NCI-H2029 (cell line): ENCODE measurements at regions not wholly inside any gene's neighbourhood (a gene's known extent, or its start where the extent isn't known, plus 50 kb on each side); places are given as distances from the start of the nearest gene placed in this dataset.

Experiments
- DNase-seq: peaks from one replicate; lab custom pipeline; 2025; lab: John Stamatoyannopoulos, UW

DNA sequence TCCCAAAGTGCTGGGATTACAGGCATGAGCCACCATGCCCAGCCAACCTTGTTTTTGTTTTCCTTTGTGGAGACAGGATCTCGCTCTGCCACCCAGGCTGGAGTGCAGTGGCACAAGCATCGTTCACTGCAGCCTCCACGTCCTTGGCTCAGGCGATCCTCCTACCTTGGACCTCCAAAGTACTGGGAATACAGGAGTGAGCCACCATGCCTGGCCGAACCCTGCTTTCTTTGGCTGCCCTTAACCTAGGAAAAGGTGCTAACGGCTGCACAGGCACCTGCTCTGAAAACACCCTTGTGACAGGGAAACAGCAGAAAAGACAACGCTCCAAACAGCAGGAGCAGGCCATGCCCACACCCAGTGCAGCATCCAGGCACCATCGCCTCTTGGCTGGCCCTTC lies 71.9 kb downstream of the OAT start:
- DNase-seq: no peak

DNA sequence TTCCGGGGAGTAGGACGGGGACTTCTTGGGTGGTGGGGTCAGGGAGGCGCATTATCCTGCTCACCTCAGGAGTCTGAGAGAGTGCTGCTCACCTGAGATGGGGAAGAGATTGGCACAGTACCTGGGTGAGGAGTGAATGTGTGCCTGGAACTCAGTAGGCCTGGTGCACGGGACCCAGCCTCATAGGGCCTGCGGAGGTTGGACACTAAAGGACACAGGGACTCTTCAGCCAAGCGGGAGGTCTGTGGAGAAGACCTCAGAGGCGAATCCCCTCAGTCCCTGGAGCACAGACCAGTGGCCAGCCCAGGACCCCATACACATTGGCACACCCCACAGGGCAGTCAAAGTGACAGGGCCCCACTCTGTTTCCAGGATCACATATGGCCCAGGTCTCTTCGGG lies 73.2 kb downstream of the OAT start:
- DNase-seq: no peak

DNA sequence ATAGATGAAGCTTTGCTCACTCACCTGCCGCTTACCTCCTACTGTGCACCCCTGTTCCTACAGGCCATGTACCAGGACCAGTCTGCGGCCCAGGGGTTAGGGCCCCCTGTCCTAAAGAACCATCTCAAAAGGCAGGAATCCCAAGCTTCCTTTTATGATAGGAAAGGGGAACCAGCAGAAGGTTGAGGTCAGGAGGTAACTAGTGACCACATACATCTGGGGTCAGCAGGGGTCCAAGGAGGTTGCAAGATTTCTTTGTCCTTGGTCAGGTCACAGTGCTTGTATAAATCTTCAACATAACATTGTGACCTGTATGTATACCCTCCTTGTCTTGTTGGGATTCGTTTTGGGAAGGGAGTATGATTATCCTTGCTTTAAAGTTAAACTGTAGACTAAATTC lies 73.8 kb downstream of the OAT start:
- DNase-seq: no peak

DNA sequence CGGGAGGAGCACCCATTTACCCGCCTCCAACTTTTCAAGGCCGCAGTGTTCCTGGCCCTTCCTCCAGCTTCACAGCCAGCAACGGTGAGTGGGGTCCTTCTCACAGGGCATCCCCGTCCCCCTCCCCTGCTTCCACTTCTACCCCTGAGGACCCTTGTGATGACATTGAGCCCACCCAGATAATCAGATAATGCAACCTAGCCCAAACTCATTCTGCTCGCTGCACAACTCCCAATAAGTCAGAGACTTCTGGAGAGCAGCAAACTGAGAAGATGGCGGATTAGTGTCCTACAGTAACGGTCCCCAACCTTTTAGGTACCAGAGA lies 74.5 kb downstream of the OAT start:
- no peak for DNase-seq

DNA sequence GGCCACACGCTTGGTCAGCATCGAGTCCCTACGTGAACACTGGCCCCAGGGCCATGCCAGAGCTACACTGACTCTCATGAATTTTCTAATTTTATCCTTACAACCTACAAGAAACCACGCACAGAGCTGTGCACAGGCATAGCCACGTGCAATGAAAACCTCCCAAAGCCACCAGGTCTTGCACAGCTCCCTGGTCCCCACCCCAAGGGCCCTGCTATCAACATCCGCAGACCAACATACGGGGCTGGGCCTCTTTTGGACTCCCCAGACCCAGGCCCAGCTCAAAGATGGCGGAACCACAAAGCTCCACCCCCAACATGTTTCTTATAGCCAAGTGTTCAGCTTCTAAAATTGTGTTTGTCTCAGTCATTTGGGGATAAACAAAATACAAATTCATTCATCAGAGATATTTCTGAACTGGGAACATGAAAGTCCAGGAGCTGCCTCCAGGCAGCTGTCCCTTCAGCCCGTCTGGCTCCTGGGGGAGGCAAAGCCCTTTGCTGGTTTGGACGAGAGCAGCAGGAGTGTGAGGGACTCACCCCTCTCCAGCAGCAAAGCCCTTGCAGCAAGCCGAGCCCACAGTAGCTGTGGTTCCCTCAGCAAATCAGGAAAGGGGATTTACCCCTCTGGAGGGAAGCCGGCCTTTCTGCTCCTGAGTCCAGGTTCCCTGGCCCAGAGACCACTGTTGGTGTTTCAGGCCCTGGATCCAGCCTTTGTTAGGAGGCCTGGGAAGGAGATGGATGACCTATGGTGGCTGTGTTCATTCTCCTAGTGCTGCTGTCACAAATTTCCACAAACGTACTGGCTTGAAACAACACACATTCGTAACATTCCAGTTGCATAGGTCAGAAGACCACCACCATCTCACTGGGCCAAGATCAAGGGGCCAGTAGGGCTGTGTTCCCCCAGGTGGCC lies 75.1 kb downstream of the OAT start:
- no peak for DNase-seq

DNA sequence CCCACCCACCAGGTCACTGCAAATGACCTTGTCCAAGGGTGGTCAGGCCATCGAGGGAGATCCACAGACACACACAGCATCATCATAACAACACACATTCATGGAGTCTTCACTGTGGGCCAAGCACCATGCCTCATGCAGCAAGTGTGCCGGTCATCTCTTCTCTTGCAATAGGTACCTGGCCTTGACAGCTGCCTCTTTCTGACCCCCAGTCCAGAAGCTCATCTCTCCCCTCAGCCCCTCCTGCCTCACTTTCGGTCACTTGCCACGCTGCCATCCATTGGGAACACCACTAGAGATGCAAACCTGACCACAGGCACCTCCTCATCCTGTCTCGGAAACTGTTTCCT lies 75.9 kb downstream of the OAT start:
- DNase-seq: no peak

DNA sequence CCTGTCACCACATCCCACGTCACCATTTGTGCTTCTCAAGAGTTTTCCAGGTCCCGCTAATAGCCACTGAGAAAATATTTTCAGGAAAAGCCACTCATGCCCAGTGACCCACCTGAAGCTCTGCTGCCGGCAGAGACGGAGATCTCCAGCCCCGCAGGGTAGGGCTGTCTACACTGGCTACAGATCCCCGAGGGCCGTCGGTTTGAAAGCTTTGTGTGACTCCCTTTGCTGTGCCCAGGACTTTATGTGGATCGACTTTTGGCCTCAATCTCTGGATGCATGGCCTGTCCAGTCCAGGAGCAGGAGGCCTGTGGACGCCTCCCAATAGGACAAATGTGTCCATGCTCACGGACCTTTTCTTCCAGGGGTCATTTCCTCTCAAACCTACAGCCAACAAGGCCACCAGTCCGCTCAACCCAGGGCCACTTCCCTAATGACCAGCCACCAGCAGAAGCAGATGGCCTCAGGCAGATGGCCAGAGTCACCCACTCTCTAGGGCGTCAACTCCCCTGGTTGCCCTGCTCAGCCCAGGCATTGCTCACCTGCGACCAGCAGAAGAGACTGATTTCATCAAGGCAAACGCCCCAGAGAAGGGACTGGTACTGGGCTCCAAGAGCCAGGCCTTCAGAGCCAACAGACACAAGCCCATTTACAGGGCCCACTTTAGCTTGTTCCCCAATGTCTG lies 76.4 kb downstream of the OAT start:
- DNase-seq: no peak

DNA sequence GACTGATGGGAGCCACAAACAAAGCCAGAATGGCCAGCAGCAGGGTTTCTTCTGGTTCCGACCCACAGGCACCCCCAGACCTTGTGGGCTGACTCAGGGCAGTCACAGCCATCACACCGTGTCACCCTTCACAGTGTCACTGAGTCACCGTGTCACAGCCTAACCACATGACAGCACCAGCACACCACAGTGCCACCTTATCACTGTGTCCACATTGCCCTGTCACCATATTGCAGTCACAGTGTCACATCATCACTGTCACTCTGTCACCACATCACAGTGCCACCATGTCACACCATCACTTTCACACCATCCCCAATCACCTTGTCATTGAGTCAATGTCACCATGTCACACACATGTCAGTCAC lies 77.0 kb downstream of the OAT start:
- DNase-seq: no peak

DNA sequence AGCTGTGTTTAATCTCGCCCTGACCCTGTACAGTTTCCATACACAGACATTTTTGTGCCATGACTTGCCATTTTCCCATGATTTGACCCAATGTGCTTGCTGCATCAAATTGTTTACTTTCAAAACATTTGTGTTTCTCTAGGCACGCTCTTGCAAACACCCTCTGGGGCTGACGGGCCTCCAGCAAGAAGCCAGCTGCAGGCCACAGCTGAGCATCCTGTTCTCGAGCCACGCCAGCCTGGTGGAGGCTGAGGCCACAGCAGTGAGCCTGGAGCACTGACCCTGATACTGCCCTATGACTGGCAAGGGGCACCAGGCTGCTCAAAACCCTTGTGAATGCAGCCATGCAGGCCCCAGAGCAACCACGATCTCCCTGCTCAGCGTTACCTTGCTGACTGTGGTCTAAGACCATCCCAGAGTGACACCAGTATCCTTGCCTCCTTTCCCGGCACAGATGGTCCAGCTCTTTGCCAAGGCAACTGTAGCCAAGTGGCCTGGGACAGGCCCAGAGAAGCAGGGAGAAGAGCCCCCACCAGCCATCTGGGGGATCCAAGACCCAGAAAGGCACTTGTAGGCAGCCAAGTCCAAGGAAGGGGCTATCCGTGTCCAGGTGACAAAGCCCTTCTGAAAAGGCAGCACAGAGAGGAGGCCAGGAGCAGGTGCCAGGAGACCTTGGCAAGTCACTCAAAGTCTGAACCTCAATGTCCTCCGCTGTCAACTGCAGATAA lies 78.5 kb downstream of the OAT start:
- DNase-seq: no peak

DNA sequence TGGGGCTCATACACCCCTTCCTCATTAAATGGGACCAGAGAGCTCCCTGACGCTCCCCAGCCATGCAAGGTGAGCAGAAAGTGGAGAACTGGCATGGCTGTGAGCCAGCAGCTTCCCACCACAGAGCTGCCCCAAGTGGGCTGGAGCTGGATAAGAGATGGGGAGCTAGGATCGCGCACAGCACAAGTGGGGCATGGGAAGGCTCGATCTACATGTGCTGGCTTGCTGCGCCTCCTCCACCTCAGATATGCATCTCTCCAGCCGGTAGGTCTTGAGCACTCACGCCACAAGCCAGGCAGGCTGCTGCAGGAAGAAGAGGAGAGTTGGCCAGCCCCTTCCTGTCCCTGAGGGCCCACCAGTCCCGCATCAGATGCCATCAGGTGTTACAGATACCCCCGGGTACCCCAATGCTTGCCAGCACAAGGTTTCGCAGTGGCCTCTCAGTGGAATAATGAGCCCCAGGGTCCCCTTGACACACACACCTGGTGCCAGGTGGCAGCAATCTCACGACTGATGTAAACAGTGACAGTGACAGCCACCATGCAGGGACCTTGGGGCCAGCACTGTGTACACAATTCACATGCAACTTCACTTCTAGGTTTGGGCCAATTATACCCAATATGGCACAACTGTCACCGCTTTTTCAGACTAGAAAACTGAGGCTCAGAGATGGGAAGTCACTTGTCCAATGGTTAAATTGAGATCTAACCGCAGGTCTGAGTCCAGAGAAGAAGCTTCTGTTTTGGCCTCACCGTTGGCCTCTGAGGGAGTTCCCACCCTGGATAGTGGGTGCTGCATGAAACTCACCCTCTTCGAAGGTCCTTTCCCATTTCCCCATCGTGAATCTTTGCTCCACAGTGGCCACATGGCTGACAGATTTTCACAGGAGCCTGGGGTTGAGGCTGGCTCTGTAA lies 79.3 kb downstream of the OAT start:
- DNase-seq: no peak

DNA sequence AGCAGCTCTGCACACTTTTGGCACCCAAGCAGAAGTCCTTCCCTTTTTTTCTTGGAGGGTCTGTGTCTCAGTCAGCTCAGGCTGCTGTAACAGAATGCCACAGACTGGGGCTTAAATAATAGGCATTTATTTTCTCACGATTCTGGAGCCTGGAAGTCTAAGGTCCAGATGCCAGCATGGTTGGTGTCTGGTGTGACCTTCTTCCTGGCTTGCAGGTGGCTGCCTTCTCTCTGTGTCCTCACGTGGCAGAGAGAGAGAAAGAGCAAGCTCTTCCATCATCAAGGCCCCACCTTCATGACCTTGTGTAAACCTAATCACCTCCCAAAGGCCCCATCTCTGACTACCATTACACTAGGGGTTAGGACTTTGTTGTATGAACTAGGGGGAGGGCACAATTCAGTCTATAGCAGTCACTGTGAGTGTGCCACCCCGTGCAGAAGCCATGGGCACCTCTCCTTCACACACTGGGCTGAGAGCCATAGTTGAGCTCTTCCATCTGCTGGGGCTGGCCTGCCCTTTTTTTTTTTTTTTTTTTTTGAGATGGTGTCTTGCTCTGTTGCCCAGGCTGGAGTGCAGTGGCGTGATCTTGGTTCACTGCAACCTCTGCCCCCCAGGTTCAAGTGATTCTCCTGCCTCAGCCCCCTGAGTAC lies 80.3 kb downstream of the OAT start:
- DNase-seq: no peak

DNA sequence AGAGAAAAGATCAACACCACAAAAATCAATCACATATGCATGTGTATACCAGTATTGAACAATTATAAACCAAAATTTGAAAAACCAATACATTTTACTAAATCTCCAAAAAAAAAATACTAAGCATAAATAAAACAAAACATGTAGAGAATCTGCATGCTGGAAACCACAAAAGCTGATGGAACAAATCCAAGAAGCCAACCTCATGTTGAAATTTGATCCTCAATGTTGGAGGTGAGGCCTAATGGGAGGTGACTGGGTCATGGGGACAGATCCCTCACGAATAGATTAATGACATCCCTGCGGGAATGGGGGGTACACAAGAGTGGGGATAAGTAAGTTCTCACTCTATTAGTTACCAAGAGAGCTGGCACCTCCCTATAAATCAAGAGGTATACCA lies 82.5 kb downstream of the OAT start:
- DNase-seq: no peak

DNA sequence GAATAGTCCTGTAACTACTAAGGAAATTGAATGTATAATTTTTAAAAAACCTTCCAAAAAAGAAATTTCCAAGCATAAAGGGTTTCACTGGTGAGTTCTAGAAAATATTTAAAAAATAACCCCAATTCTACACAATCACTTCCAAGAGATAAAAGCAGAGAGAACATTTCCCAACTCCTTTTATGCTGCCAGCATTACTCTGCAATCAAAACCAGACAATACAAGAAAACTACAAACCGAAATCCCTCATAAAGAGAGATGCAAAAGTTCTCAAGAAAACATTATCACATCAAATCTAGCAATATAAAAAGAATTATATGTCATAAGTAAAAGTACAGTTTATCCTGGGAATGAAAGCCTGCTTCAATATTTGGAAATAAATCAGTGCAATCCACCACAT lies 84.8 kb downstream of the OAT start:
- DNase-seq: no peak

DNA sequence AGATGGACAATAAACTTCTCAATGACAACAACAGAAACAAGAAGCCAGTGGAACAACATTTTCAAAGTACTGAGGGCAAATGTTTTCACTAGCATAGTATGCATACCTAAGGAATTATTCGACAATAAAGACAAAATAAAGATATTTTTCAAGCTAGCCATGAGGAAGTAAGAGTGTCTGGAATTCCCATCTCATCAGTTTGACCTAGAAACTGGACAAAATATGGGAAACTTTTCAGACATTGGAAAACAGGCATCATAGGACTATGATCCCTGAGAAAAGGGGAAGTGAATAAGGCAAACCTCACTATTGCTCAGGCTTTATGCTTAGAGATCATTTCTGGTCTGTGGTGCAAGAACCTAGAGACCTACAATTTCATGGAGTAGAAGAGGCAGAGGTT lies 86.3 kb downstream of the OAT start:
- no peak for DNase-seq

DNA sequence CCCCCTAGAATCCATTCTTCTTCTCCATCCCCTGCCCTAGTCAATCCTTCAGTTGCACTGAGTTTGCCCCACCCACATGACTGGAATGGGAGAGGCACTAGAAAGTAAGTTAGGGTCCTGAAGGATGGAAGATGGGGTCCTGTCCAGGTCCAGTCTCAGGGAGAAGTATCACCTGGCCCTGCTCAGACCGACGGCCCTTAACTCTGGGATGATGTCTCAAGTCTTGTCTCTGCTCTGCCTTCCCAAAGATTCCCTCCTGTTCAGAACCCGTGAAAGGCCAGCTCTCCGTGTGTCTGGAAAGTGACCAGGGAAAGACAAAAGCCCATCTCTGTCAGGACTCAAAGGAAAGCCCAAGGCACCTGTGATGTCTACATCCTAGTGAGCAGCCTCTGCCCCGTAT lies 88.8 kb downstream of the OAT start:
- DNase-seq: no peak

DNA sequence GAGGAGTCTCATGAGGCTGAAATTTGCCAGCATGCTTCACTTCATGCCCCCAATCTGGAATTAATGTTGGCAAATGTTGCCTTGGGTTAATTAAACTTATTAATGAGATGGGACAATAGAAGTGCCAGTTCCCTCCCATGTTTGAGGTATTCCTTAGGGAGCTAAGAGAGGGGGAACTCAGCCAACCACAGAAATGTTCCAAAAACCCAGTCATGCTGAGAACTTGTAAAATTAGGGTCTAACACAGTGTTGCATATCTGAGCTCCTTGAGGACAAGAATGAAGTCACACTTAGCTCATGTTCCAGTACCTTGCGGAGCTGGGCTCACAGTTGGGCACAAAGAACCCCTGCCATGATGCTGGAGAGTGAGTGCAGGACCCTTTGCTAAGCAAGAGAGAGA lies 89.4 kb downstream of the OAT start:
- no peak for DNase-seq

DNA sequence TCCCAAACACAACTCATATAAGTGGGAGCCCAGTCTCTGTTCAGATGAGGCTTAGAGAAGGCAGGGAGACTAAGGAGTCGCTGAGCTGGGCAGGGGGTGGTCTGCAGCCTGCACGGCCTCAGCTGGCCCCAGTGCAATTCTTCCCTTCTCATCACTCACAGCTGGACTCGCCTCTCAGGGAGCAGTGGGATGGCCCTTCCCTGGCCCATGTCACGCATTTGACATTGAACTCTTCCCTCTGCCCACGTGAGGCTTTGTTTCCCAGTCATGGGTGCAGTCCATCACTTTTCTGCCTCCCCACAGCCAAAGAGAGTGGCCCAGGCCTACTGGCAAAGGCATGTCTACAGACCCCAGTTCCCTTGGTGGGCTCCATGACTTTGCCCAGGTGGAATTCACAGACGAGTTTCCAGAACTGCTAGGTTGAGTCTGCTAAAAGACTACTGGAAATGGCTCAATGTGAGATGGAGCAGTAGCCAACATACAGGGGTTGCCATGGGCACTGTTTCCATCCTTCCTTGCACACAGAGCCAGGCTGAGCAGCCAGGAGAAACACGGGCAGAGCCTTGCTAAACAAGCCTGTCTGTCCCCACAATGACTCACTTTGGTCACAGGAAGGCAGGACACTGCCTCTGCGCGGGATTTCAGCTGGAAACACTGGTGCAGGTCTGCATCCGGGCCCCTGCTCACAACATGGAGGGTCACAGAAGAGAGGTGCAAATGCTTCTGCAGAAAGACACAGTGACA lies 90.1 kb downstream of the OAT start:
- DNase-seq: no peak

DNA sequence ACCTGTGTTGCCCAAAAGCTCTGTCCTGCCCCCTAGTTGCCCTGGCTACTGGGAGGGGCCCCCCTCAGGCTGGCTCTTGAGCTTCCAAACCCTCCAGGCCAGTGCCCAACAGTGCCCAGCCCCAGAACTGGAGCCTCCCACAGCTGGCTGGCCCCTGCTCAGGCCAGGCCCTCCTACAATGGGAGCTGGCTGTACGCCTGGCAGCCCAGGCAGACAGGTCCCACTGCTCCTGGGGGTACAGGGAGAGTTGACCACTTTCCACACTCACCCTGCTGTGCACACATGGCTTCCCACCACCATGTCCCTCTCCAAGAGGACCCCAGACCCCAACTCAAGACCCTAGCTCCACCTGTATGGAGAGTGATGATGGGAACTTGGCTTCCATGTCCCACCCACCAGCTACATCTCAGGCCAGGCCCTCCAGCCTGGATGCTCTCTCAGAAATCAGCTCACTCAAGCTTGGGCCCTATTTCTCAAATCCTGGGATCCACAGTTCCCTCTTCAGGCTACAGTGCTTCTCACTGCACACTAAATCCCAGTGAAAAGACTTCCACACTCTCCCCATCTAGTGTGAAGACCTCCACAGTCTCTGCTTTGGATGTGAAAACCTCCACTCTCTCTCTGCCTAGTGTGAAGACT lies 92.6 kb downstream of the OAT start:
- DNase-seq: no peak

DNA sequence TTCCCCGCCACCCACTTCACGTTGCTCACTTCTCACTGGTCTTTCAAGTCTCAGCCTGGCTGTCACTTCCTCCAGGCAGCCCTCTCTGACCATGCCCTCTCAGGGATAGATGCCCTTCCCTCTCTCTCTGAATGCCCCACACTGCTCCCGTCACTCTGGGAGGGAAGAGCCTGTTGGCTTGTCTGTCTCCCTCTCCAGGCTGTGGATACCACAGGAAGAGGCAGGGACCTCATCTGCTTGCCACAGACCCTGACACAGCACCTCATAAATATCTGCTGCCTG lies 93.1 kb downstream of the OAT start:
- no peak for DNase-seq

DNA sequence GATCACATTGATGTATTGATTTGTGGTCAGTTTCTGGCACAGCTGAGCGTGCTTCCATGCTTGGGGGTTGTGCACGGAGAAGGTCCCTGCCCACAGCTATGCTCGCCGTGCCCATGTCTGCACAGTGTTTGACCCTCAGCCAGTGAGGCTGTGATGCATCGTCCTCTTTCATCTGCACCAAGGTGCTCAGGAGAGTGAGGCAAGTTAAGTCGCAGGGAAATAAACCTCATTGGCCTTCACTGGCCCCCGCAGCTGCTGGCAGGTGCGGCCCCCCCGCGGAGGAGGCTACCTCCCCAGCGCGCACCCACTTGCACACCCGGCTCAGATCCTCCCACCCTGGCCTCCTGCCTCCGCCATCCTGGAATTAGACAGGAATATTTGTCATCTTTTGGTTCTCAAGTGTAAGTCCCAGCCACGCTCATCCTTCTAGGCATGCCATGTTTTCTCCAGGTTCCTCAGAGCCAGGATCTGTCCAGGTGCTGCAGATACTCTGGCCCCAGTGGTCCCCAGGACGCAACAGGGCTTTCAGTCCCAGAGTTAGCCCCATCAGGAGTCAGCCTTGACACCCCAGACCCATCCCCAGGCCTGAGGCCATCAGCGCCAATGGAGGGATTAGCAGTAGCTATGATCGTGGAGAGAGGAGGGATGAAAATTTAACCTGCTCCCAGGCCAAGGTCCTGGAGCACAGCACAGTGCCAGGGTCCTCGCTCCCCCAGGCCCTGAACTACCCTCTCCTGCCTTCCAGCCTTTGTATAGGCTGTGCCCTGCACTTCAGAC lies 93.7 kb downstream of the OAT start:
- DNase-seq: no peak
